ENCODE measurements at regions not wholly inside any gene's neighbourhood (a gene's known extent, or its start where the extent isn't known, plus 50 kb on each side); places are given as distances from the start of the nearest gene placed in this dataset.
"Not testable (repeated sequence)": the region's sequence is repeated elsewhere in the genome, so short reads cannot be mapped to it uniquely, and the experiment has no call there.

DNA sequence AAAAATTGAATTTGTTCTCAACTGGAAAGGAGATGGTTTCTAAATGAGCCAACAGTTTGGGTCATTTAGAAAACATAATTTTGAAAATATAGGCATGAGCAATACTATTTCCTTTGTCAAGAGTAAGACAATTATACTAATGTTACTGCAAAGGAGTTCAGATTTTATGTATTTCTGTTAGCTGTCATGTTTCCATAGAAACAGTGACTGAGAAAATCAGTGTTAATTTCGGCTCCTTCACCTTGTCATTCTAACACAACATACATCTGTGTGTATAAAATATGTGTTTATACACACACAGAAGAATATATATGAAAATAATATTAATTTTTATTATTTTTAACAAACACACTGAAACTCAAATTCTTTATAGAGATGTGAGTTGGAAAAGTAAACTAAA is 178.0 kb upstream of the SPHKAP start:
- 77 to 81% methylated on average over 1 of the region's 1 CpG for WGBS, 2 donors
- intact Hi-C loops (cut with DNase I): no loop called here
- no peak overlapping the region for H3K4me3 ChIP-seq
- H3K27me3 ChIP-seq: no peaks in the 10 kb centered on the region
- TF ChIP-seq, protein P1, sequence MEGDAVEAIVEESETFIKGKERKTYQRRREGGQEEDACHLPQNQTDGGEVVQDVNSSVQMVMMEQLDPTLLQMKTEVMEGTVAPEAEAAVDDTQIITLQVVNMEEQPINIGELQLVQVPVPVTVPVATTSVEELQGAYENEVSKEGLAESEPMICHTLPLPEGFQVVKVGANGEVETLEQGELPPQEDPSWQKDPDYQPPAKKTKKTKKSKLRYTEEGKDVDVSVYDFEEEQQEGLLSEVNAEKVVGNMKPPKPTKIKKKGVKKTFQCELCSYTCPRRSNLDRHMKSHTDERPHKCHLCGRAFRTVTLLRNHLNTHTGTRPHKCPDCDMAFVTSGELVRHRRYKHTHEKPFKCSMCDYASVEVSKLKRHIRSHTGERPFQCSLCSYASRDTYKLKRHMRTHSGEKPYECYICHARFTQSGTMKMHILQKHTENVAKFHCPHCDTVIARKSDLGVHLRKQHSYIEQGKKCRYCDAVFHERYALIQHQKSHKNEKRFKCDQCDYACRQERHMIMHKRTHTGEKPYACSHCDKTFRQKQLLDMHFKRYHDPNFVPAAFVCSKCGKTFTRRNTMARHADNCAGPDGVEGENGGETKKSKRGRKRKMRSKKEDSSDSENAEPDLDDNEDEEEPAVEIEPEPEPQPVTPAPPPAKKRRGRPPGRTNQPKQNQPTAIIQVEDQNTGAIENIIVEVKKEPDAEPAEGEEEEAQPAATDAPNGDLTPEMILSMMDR (IDR thresholded peaks at IDR 0.05): no peak
- TF ChIP-seq EP300 (IDR thresholded peaks at IDR 0.05): no peak
- DNase-seq: no peak
- no peaks in the 10 kb centered on the region for H3K36me3 ChIP-seq
- no peak overlapping the region for H3K27ac ChIP-seq
- no peaks in the 10 kb centered on the region for H3K4me1 ChIP-seq
- no peaks in the 10 kb centered on the region for H3K9me3 ChIP-seq

DNA sequence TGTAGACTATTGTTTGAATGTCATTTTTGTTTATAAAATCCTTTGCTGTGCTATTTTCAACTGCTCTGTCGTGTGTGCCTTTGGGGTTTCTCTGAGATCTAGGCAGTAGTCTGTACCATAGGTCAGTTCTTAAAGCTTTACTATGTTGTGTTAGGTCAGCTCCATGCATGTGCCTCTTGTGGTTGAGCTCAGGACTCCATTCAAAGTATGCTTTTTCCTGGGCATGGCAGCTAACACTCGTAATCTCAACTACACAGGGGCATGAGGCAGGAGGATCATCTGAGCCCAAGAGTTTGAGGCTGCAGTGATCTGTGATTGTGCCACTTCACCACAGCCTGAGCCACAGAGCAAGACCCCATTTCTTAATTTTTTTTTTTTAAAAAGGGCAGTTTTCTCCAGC is 174.4 kb upstream of the SPHKAP start:
- DNase-seq: no peak
- intact Hi-C loops (cut with DNase I): no loop called here
- Histone ChIP-seq H3K27me3 (no peaks in the 10 kb centered on the region), H3K4me1 (no peaks in the 10 kb centered on the region), H3K4me3 (no peak overlapping the region), H3K36me3 (no peaks in the 10 kb centered on the region), H3K9me3 (no peaks in the 10 kb centered on the region), H3K27ac (no peak overlapping the region)
- 56 to 60% methylated on average over 2 of the region's 2 CpGs for WGBS, 2 donors
- TF ChIP-seq POLR2A (IDR thresholded peaks at IDR 0.05) (no peak), POLR2AphosphoS5 (IDR thresholded peaks at IDR 0.05) (no peak), EP300 (IDR thresholded peaks at IDR 0.05) (no peak)
- TF ChIP-seq, protein P1 (IDR thresholded peaks at IDR 0.05): no peak

DNA sequence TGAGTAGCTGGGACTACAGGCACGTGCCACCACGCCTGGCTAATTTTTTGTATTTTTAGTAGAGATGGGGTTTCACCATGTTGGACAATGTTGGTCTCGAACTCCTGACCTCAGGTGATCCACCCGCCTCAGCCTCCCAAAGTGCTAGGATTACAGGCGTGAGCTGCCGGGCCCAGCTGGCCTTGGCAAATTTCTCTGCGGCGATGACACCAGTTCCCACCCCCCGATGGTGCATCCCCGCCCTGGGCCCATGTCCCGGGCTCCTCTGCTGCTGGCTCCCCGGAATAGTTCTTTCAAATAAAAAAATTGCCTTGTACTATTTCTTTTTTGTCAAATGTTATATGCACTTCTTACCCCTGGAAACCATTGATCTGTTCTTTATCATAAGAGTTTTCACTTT is 171.5 kb upstream of the SPHKAP start:
- WGBS, 2 donors: 91 to 93% methylated on average over 12 of the region's 12 CpGs
- H3K27ac ChIP-seq; H3K27me3 ChIP-seq; H3K4me1 ChIP-seq; H3K4me3 ChIP-seq; intact Hi-C loops (cut with DNase I); H3K9me3 ChIP-seq; H3K36me3 ChIP-seq; DNase-seq: not testable (repeated sequence)

DNA sequence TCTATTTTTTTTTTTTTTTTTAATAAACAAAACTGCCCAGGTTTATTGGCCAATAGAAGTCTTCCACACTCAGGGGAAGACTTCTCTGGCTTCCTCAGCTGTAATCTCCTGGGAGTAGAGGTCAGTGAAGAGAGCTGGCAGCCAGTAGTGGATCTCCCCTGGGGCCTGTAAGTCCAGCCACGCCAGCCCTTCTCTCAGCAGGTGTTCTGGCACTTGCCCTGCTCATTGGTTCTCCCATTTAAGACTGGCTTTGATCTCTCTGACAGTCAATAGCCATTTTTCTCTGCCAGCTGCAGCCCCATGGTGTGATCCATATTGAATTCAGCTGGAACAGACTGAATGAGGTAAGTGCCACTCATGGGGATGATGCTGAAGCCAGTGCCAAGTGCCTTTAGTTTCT is 170.6 kb upstream of the SPHKAP start:
- Histone ChIP-seq H3K4me3 (no peak overlapping the region), H3K9me3 (no peaks in the 10 kb centered on the region), H3K4me1 (no peaks in the 10 kb centered on the region), H3K27me3 (no peaks in the 10 kb centered on the region), H3K36me3 (no peaks in the 10 kb centered on the region), H3K27ac (no peak overlapping the region)
- WGBS, 2 donors: 38 to 54% methylated on average over 1 of the region's 1 CpG
- no peak for DNase-seq
- no peak for TF ChIP-seq EP300 (IDR thresholded peaks at IDR 0.05)
- TF ChIP-seq, protein P1 (IDR thresholded peaks at IDR 0.05): no peak
- TF ChIP-seq POLR2AphosphoS5 (IDR thresholded peaks at IDR 0.05): no peak
- no peak for TF ChIP-seq POLR2A (IDR thresholded peaks at IDR 0.05)
- intact Hi-C loops (cut with DNase I): no loop called here

DNA sequence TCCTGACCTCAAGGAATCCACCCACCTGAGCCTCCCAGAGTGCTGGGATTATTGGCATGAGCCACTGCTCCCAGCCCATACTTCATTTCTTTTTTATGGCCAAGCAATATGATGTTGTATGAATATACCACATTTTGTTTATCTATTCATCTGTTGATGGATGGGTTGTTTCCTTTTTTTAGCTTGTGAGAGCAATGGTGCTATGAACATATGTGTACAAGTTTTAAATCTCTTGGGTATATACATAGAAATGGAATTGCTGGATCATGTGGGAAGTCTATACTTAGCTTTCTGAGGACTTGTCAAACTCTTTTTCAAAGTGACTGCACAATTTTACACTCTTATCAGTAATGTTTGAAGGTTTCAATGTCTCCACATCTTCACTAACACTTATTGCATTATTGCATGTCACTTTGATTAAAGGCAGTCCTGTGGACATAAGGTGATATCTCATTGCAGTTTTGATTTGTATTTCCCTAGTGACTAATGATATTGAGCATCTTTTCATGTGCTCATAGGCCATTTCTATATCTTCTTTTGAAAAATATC is 167.1 kb upstream of the SPHKAP start:
- H3K27ac ChIP-seq: no peak overlapping the region
- H3K4me1 ChIP-seq: no peaks in the 10 kb centered on the region
- H3K9me3 ChIP-seq: no peaks in the 10 kb centered on the region
- TF ChIP-seq POLR2A (IDR thresholded peaks at IDR 0.05) (no peak), POLR2AphosphoS5 (IDR thresholded peaks at IDR 0.05) (no peak)
- intact Hi-C loops (cut with DNase I): no loop called here
- H3K36me3 ChIP-seq: no peaks in the 10 kb centered on the region
- H3K27me3 ChIP-seq: no peaks in the 10 kb centered on the region
- DNase-seq: no peak
- no peak overlapping the region for H3K4me3 ChIP-seq

DNA sequence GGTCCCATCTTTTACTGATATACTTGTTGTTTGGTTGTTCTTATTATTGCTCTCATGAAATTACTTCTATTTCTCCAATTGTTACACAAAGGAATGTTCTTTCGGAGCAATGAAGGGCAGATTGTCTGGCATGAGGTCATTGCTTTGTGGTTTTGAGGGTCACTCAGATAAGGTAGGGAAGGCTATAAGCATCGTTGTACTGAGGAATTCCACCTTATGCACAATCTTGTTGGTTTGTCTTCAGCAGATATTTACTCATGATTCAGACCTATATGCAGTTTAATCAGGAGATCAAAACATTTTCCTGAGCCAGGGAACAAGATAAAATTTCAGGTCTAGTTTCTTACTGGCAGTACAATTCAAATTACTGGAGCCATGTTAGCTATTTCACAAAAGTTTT is 163.0 kb upstream of the SPHKAP start:
- no peaks in the 10 kb centered on the region for H3K27me3 ChIP-seq
- WGBS, 2 donors: 60 to 68% methylated on average over 2 of the region's 2 CpGs
- H3K27ac ChIP-seq: no peak overlapping the region
- no peak for DNase-seq
- H3K4me3 ChIP-seq: no peak overlapping the region
- no peaks in the 10 kb centered on the region for H3K36me3 ChIP-seq
- no peak for TF ChIP-seq EP300 (IDR thresholded peaks at IDR 0.05)
- no peak for TF ChIP-seq POLR2AphosphoS5 (IDR thresholded peaks at IDR 0.05)
- TF ChIP-seq POLR2A (IDR thresholded peaks at IDR 0.05): no peak
- TF ChIP-seq, protein P1 (IDR thresholded peaks at IDR 0.05): no peak
- peaks cover 0 to 2% (median 0%) of the 10 kb centered on the region in 4 donors for H3K9me3 ChIP-seq
- no peaks in the 10 kb centered on the region for H3K4me1 ChIP-seq
- intact Hi-C loops (cut with DNase I): no loop called here

Measured in sigmoid colon (tissue), 6 donors.